SK-N-SH (cell line): ENCODE measurements at regions not wholly inside any gene's neighbourhood (a gene's known extent, or its start where the extent isn't known, plus 50 kb on each side); places are given as distances from the start of the nearest gene placed in this dataset.

Source experiments
- CTCF ChIP-seq: fragments of 200-600 bp; sonication (generic); IDR thresholded peaks from 2 replicates; pipeline ENCODE4 v1.6.1; 2017; ENCODE audit warnings: antibody characterized with exemption, mild to moderate bottlenecking, moderate library complexity
- MAX ChIP-seq: IDR thresholded peaks from 2 replicates; pipeline ENCODE4 v1.4.0; 2012; ENCODE audit warnings: low read depth
- MEF2A ChIP-seq: IDR thresholded peaks from 2 replicates; pipeline ENCODE4 v1.4.0; 2012; ENCODE audit warnings: low read depth, borderline replicate concordance
- RAD21 ChIP-seq: IDR thresholded peaks from 2 replicates; pipeline ENCODE4 v1.6.1; 2012; ENCODE audit warnings: mild to moderate bottlenecking, low read length
- TAF1 ChIP-seq: IDR thresholded peaks from 2 replicates; pipeline ENCODE4 v1.6.1; 2012; ENCODE audit warnings: low read depth, mild to moderate bottlenecking, low read length, moderate library complexity, borderline replicate concordance

- TF ChIP-seq TAF1 (no peak), MAX (no peak), CTCF (no peak), RAD21 (no peak), MEF2A (no peak)
Measured at GRCh38 chr2:12854001-12854530, 137.3 kb downstream of the TRIB2 start.
